Keratinocyte (primary cell): ENCODE measurements at regions not wholly inside any gene's neighbourhood (a gene's known extent, or its start where the extent isn't known, plus 50 kb on each side); places are given as distances from the start of the nearest gene placed in this dataset.

Source experiments
- CTCF ChIP-seq, 3 experiments: IDR thresholded peaks in 1 of 3; conservative IDR thresholded peaks in 1 of 3; optimal IDR thresholded peaks in 1 of 3; 2 replicates in 2 of 3; 3 replicates in 1 of 3; pipeline versions ENCODE3 to v1.5.1; 2011; ENCODE audit warnings: low read length in 3 of 3, mild to moderate bottlenecking in 3 of 3, moderate library complexity in 2 of 3, control low read depth in 1 of 3, inconsistent platforms in 1 of 3; ENCODE audit not compliant: insufficient read depth in 2 of 3; ENCODE audit errors: extremely low read depth in 1 of 3
- EZH2 ChIP-seq: IDR thresholded peaks from one replicate; pipeline ENCODE4 v1.6.1; 2012; ENCODE audit warnings: inconsistent platforms, mild to moderate bottlenecking, low read length, moderate library complexity

GRCh38 chr6:141035312-141036200 lies 1097.2 kb upstream of the GJE1 start:
- TF ChIP-seq EZH2 (no peak), CTCF (optimal IDR thresholded peaks at IDR 0.05 in 1 of 3, IDR thresholded peaks at IDR 0.05 in 1 of 3, conservative IDR thresholded peaks at IDR 0.05 in 1 of 3; ENCODE audit: extremely low read depth in 1 of 3, insufficient read depth in 2 of 3, low read length in 3 of 3) (no peak)
